Embryonic facial prominence (tissue), 1 donor: ENCODE measurements at regions not wholly inside any gene's neighbourhood (a gene's known extent, or its start where the extent isn't known, plus 50 kb on each side); places are given as distances from the start of the nearest gene placed in this dataset.
"Not testable (repeated sequence)": the region's sequence is repeated elsewhere in the genome, so short reads cannot be mapped to it uniquely, and the experiment has no call there.

Experiments
- DNase-seq: peaks from one replicate; pipeline ENCODE4 v3.0.0-alpha.2; 2016; ENCODE audit errors: extremely low spot score

GRCh38 chr2:76268484-76268883 is 557.8 kb upstream of the GCFC2 start:
- DNase-seq, result no peak

GRCh38 chr2:76257802-76258201 is 547.1 kb upstream of the GCFC2 start:
- no peak for DNase-seq

GRCh38 chr2:76256458-76257088 is 545.9 kb upstream of the GCFC2 start:
- no peak for DNase-seq

DNA sequence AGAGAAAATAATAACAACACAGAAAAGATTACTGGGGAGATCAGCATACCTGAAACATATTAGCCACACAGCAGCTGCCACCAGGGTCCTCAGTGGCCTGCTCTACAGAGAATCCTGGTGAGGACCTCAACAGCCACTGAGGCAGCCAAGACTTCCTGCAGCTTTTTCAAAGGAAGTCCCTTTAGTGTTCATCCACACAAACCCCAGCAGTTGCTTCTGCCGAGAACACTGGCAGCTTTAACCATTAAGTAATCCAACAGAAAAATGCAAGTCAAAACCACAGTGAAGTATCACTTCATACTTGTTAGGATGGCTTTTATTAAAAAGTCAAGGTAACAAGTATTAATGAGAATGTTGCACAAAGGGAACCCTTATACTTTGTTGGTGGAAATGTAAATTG is 542.0 kb upstream of the GCFC2 start:
- DNase-seq, result no peak

DNA sequence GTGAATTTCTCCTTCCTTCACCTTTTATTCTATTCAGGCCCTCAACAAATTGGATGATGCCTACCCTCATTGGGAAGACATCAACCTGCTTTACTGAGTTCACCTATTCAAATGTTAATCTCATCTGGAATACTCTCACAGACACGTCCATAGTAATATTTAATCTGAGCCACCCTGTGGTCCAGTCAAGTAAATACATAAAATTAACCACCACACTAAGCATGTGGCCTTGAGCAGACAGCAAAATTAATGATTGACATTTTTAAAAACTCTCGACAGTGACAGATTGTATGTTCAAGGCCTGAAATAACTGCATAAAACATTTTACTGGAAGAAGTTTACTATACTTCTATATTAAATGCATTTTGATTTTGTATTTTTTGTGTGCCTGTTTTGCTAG is 540.6 kb upstream of the GCFC2 start:
- DNase-seq, result no peak

GRCh38 chr2:76247006-76247405 is 536.3 kb upstream of the GCFC2 start:
- no peak for DNase-seq

DNA sequence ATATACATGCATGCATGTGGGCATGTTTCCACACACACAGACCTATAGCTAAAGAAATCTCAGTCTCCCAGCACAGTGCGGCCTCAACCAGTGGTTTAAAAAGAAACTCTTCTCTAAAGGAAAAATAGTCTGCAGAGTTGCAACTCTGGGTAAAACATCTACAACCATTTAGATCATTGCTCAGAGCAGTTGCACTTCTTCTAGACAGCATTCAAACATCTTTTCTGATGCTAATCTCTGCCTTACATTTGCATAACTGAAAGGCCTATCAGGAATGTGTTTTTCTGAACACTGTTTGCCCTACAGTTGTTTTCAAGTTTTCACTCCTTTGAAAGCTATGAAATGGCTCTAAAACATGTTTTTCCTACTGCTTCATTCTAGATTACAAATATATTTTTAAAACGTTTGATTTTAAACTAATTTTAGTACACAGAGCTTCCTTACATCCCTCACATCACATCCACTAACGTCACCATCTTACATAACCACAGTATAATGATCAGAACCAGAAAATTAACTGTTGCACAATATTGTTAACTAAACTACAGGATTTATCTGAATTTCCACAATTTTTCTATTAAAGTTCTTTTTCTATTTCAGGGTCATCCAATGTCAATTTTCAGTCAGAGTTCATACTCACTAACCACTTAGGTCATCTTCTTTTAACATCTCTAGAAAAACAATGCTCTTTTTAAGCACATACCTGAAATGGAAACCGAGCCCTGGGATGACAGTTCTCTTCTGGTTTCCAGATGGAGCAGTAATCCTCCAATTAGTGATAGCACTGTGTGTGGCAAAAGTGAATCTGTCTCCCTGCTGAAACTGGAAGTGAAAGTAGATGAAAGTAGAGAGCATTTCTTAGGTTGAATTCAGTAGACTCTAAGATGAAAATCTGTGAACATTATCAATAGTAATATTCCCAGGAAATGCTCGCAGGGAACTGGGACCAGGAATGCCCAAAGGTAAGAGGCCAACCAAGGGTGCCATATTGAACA is 501.6 kb upstream of the GCFC2 start:
- no peak for DNase-seq

DNA sequence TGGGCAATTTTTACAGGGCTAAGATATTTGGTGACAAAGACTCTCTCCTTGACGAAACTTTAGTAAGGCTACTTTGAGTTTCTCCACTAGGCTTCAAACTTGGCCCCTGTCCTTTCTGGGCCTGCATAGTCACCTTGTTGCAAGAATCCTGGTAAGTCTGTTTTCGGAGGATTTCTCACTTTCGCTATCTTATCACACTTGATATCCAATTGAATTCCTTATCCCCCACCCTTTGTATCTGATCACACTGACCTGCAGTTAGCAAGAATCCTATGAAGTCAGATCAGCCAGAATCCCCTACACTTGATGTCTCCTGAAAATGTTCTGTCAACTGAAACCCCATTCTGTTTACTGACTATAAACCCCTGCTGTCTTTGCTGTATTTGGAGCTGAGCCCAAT is 499.8 kb upstream of the GCFC2 start:
- no peak for DNase-seq

GRCh38 chr2:76204048-76204447 is 493.3 kb upstream of the GCFC2 start:
- no peak for DNase-seq

- DNase-seq, result no peak
Observed at GRCh38 chr2:76202866-76203265, 492.2 kb upstream of the GCFC2 start.

DNA sequence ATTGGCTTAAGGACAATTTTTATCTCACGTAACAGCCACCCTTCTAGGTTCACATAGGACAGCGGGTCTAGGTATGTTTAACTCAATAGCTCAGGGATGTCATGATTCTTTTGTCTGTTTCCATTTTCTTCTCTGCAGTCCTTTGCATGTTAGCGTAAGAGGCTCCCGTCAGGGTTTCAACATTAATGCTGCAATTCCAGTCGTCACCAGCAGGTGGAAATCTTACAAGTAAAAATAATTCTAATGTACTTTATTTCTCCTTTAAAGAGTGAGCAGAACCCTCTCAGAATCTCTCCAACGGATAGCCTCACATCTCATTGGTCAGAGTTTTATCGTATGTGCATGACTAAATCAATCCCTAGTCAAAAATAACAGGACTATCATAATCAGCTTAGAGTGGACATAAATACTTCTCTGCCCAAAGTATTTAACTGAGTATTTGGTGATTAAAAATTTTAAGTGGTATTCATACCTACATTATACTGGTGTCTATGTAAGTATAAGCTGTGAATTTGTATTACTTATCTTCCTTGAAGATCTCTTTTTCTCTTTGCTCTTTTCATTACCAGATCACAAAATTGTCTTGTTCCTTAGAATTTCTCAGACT is 487.2 kb upstream of the GCFC2 start:
- peak; percentile 11 for DNase-seq

DNA sequence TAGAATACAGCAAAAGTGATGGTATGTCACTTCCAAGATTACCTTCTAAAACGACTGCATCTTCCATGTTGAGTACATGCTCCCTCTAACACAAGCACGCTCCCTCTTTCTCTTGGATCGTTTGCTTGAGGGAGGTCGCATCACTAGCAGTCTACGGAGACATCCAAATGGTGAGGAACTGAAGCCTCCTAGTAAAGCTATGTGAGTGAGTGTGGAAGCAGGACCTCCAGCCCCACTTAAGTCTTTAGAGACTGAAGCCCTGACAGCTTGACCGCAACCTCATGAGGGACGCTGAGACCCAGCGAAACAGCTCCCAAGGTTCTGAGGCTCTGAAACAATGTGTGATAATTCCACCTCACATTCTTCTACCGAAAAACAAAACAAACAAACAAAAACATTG is 486.7 kb upstream of the GCFC2 start:
- no peak for DNase-seq

GRCh38 chr2:76194031-76194775 is 483.5 kb upstream of the GCFC2 start:
- no peak for DNase-seq

DNA sequence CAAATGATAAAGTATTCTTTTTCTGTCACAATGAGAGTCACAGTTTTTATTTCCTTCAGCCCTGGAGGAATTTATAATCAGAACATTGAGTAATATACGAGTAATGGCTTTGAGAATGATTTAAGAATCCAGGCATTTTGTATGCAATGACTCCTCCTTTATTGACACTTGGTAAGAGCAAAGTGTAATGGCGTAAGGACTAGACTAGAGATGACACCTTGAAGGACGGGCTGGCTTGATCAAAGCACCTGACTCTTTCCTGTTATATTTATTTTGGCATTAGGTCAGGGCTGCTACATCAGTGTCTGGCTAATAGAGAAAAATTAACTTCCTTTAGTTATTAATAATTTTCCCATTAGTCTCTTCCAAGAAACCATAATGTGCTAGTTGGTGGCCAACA is 482.4 kb upstream of the GCFC2 start:
- no peak for DNase-seq

GRCh38 chr2:76188334-76189008 is 477.8 kb upstream of the GCFC2 start:
- no peak for DNase-seq

- DNase-seq, result no peak
Observed at GRCh38 chr2:76187415-76187814, 476.7 kb upstream of the GCFC2 start.

DNA sequence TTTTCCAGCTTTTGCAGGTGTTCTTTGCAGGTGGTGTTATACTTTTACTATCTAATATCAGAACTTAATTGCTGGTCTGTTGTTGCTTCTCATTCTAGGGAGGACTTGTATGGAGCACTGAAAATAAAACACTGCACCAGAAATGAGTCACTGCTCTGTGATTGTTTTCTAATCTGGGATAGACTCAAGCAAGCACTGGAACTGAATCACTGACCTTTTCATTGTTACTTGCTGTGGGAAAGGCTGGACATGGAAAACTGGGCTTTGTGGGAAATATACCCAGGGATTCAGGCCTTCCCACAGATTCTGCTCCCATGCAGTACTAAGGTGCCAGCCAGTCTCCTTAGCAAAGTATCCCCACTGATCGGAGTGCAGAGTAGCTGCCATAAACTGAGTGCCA is 470.0 kb upstream of the GCFC2 start:
- DNase-seq, result no peak

GRCh38 chr2:76178610-76179009 is 467.9 kb upstream of the GCFC2 start:
- no peak for DNase-seq

GRCh38 chr2:76175295-76175694 is 464.6 kb upstream of the GCFC2 start:
- DNase-seq, result no peak

- no peak for DNase-seq
Observed at GRCh38 chr2:76174505-76174904, 463.8 kb upstream of the GCFC2 start.

DNA sequence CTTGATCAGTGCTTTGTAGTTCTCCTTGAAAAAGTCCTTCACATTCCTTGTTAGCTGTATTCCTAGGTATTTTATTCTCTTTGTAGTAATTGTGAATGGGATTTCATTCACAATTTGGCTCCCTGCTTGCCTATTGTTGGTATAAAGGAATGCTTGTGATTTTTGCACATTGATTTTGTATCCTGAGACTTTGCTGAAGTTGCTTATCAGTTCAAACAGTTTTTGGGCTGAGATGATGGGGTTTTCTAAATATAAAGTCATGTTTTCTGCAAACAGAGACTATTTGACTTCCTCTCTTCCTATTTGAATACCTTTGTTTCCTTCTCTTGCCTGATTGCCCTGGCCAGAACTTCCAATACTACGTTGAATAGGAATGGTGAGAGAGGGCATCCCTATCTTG is 462.5 kb upstream of the GCFC2 start:
- DNase-seq, result not testable (repeated sequence)
